GM20431 (cell line): ENCODE measurements at regions not wholly inside any gene's neighbourhood (a gene's known extent, or its start where the extent isn't known, plus 50 kb on each side); places are given as distances from the start of the nearest gene placed in this dataset.
"Not testable (repeated sequence)": the region's sequence is repeated elsewhere in the genome, so short reads cannot be mapped to it uniquely, and the experiment has no call there.

Experiments used
- in situ Hi-C: fragments of 300-500 bp; cut with MseI, MboI; formaldehyde crosslinking; loops from one replicate; pipeline ENCODE4 v1.15.0; 2020; ENCODE audit warnings: low sequenced_read_pairs; ENCODE audit not compliant: unreplicated experiment

DNA sequence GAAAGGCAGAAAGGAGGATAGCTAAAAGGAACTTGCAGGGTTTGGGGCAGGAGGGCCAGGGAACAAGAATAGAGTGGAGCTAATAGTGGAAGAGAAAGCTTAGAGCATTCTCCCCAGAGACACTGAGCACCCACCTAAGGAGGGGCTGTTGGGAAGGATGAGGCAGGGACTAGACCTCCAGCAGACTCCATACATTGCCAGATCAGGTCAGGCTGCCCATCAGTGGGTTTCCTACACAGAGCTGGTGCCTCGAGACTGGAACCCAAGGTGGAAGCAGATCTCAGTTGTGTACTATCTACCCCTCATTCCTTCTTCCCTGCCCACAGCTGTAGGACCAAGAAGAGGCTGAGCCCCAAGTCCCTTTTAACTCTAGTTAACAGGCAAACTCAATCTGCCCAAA, 148.5 kb downstream of the ZFP36L2 start:
- in situ Hi-C loops = no loop called here

DNA sequence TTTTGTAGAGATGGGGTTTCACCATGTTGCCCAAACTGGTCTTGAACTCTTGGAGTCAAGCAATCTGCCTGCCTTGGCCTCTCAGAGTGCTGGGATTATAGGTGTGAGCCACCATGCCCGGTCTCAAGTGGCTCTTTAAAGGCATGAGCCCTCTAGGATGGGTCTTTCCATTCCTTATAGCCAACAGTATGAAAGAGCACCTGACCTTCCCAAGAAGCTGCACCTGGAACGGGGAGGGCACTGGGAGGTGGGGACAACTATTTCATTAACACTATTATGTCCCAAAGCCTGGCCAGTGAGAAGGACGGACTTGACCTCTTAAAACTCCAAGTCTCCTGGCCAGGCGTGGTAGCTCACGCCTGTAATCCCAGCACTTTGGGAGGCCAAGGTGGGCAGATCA, 149.7 kb downstream of the ZFP36L2 start:
- in situ Hi-C loops = no loop called here

DNA sequence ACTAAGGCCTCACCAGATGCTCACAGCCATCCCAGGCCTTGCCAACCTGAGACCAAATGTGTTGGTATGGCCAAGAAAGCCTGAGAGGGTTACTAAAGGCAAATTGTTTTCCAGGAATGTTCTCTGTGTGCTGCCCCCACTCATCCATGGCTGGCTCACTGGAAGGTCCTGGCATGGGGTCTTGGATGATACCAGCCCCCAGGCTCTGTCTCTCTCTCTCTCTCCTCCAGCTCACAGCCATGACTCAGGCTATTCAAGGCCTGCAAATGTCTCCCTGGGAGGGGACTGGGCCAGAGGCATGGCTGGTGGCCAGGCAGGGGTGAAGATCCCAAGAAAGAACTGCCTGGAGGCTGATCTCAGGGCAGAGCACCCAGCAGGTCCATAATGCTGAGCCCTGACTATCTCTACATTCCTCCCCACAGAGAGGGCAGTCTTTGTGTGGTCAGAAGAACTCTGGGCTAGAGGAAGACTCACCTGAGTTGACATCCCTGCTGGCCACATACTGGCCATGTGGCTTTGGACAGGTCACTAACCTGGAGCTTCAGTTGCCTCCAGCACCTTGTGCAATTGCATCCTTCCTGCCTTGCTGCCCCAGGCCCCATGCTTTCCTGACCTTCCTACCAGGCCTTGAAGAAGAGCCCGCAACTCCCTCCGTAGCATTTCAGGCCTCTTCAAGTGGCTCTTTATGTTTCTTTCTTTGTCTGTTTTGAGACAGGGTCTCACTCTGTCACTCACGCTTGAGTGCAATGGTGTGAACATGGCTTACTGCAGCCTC, 150.4 kb downstream of the ZFP36L2 start:
- in situ Hi-C loops = no loop called here

DNA sequence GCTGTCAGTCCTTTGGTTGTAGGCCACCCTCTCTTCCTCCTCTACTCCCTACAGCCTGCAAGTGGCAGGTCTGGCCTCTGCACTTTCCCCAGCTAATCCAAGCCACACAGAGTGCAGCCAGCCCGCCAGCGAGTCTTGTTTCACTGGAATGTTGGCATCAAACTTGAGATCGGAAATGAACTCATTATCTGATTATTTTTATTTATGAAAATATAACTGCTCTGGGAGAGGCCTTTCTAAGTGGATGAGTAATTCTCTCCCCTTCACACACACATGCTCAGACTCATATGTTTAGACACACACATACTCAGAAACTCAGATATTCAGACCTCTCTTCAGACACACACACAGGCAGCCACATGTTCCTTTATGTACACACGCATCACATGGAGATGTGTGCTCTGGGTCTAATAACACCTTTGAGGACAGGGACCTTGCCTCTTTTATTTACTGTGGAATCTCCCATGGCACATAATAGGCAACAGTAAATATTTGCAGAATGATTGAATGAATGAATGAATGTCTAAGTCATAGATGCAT, 151.3 kb downstream of the ZFP36L2 start:
- in situ Hi-C loops = no loop called here

DNA sequence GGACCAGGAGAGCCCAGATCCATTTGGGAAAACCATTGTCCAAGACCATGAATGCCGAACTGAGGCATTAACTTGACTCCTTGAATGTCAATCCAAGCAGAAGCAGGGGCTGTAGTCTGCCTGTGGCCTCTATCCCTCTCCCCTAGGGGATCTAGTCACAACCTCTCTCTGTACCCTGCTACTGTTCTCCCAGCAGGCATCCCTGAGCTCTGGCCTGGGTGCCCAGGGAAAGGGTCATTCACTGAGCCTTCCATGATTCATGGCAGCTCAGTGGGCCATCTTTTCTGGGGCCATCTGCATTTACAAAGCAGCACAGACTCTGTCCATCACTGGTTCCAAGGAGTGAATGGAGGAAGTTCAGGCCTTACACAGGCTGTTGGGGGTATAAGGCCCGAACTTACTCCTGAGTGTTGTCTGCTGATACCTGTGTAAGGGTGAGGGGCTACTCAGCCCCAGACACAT, 151.8 kb downstream of the ZFP36L2 start:
- in situ Hi-C loops = no loop called here

DNA sequence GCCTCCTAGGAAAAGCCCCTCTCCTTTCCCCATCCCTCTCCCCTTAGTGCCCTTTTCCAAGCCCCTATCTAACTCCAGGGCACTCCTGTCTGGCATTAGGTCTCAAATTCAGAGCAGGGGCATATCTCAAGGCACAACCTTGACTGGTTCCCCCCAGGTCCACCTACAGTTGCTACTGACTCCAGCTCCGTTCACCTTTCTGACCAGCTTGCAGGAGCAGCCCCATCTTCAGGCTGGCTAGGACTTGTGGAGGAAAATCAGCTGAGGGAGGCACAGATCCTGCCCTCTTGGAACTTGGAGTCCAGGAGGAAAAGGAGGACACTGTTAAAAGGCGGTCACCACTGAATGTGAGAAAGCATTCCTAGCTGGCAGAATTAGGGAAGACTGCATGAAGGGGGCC, 152.4 kb downstream of the ZFP36L2 start:
- in situ Hi-C loops = no loop called here

DNA sequence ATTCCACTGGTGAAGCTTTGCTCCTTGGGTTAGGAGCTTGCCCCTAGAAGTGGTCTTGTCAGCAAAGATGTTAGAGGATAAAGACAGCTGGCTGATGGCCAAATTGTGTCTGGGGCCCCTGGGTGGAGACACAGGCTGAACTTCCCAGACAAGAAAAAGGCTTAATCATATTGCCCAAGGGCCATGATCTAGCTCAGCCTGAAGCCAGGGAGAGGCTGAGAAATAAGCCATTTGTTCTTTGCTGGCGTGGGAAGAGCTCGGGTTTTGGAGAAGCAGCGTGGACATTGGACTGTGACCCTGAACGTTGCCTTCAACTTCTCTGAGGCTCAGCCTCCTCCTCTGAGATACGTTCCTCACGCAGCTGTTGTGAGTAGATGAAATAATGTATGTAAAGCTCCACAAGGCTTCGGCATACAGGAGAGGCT, 153.0 kb downstream of the ZFP36L2 start:
- in situ Hi-C loops = no loop called here

DNA sequence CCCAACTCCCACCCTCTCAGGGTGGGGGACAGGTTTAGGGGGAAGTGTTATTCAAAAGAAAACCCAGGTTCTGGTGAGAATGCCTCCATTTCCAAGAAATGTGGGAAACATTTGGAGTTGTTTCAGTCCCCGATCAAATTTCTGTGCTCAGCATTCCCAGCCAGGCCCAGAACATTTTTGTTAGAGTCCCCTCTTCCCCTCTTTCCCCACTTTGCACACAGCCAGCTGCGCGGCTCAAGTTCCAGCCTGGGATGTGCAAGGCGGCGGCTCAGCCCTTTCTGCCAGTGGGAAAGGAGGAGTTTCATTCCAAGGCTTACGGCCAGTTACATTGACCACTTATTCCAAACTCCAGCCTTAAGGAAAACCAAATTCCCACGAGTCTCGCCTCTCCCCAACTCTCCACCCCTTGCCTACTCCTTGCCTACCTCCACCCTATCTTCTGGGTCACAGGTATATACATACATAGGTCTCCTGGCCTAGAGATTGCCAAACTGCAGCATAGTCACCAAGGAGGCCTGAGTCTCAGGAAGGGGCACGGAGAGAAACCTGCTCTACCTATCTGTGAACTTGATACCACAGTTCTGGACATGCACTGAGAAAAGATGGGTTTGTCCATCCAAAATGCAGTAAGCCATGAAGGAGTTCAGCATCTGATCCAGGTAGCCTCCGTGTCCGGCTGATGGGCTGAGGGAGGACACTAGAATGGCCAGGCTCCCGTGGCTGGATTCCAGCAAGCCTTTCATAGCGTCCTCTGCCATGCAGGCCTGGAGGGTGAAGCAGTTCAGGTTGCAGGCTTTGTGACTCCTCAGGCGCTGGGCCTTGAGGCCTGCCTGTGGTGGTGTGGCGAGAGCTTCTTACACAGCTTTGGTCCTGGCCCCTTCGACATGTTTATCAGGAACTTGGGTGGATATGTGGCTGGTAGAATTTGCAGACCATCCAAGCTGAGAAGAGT, 154.5 kb downstream of the ZFP36L2 start:
- in situ Hi-C loops = no loop called here

DNA sequence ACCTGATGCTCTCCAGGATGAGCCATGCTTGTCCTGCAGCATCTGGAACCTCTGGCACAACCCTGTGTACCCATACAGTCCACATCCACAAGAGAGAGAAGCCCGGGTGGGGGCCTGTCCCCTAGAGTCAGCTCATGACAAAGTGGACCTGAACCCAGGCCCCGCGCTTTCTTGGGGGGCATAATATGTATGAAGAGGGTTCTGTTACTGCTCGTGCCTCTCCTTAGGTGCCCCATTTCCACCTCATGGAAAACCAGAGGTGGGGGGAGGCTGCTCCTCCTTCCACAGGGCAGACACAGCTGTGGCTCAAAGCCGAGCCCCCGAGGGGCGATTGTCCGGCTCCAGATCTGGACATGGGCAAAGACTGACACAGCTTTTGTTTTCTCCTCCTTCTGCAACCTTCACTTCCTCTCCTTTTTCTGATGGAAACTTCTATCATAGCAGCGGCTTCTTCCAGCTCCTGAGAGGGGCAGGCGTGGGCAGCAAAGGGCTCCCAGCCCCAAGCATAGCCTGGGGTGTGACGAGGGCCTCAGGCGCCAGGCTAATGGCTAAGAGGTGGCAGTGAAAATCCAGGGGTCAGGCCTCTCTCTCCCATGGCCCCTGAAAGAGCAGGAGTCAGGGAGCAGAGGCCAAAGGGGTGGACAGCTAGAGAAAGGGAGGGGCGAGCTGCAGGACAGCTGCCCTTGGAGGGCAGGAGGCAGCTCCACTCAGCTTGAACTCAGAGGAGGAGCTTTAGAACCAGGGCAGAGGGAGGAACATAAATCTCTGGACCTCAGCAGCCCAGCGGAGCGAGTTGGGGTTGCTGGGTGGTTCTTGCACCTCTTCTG, 155.5 kb downstream of the ZFP36L2 start:
- in situ Hi-C loops = no loop called here

DNA sequence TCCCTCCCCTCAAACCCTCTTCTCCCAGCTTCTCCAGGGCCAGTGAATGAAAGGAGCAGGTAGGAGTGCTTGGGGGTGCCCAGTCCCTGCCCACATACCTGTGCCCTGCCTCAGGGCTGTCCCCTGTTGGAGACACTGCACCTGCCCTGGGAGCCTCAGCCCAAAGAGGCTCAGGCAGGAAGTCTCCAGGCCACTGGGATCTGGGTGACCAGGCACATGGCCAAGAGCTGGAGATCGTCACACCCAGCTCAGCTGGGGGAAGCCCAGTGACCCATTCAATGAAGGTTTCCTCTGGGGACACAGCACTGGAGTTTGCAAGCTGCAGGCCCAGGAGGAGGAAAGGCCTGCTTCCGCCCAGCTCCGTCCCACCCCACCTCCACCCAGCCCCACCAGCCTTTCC, 156.4 kb downstream of the ZFP36L2 start:
- in situ Hi-C loops = no loop called here

DNA sequence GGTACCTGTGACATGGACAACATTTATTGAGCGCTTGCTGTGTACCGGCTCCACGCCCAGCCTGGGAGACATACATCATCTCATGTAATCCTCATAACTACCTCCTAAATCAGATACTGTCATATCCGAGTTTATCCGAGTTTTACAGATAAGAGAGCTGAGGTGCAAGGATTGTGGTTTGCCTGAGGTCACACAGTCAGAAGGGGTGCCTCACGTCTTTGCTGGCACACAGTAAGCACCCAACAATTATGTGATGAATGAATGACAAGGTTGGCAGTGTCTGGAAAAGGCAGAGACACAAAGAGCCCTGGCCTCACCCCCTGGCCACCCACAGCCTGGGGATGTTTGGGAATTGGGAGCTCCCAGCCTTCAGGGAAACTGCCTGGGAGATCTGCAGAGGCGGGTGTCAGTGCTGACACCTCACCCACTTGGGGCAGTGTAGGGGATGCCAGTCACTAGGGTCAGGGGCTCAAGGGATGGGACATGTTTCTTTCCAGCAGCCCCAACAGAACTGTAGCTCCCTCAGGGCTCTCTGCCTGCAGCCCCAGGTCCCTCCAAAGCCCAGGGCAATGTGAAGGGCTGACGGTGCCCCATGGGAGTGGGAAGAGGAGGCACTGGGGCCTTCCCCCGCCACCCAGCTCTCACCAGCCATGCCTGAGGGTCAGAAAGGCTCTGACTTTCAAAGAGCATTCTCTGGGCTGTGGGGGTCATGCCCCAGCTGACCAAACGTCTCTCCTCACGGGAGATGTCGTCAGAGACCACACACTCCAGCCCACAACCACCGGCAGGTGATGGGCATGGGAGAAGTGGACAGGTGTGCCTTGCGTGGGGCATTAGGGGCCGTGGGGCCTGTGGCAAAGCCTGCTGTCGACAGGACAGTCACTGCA, 157.5 kb downstream of the ZFP36L2 start:
- in situ Hi-C loops = no loop called here

DNA sequence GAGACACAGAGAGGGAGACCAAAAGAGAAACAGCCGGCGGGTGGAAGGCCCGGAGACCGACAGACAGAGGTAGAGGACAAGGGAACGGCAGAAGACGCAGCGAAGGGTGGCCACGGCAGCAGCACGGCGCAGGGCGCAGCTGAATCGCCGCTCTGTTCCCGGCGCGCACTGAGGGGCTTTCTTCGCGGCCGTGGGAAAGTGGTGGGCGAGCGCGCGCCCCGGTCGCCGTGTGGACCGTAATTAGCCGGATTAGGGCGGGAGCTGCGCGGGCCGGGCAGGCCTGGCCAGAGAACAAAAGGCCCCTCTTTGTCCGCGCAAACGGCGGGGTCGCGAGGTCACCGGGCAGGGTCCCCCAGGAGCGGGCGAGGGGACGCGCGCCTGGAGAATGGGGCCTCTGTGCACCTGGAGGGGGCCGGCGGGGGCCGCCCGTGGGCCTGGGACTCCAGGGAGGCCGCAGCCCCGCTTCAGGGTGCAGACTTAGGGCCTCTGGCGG, 158.3 kb downstream of the ZFP36L2 start:
- in situ Hi-C loops = no loop called here

DNA sequence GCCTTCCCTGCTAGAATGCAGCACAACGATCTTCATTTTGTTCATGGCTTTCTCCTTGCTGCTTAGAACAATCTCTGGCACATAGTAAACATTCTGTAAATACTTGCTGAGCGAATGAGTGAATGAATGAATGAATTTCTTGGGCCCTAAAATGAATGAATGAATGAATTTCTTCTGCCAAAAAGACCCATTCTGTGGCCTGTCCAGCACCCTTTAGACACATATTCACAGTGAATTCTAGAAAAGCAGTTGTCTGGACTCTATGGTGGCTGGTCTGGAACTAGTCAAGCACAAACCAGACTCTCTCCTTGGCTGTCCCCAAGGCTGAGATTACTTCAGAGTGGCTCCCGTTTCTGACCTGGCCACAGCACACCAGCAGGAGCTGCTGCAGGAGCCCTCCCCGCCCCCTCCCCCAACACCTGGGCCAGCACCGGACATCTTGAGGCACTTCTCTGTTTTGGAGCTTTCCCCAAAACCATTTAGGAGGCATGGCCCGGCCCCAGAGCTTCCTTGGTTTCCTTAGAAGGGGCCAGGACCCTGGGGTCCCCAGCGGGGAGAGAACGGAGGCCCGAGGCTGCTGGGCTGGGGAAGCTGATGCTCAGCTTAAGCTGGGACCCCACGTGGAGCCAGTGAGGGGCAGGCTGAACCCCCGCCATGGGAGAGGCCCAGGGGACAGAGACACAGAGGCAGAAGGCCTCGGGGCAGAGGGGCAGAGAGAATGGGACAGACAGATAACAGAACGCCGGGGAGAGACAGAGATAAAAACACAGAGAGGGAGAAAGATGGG, 159.0 kb downstream of the ZFP36L2 start:
- in situ Hi-C loops = no loop called here

DNA sequence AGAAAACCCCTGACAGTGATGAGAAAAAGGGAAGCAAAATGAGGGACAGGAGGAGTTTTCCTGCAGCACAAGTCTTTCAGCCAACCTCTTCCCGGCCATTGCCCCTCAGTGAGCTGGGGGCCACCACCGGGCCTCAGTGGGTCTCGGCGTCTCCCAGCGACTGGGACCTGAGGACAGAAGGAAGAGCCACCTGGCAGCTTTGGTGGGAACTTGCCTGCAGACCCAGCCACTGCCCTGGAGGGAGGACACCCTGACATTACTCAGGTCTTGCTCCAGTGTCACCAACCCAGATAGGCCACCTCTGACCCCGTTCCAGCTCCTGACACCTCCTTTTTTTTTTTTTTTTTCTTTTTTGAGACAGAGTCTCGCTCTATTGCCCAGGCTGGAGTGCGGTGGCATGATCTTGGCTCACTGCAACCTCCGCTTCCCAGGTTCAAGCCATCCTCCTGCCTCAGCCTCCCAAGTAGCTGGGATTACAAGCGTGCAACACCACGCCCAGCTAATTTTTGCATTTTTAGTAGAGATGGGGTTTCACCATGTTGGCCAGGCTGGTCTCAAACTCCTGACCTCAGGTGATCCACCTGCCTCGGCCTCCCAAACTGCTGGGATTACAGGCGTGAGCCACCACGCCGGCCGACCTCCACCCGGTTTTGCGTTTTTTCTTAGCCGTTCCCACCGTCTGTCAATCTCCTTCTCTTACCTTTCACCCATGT, 159.7 kb downstream of the ZFP36L2 start:
- in situ Hi-C loops = not testable (repeated sequence)

DNA sequence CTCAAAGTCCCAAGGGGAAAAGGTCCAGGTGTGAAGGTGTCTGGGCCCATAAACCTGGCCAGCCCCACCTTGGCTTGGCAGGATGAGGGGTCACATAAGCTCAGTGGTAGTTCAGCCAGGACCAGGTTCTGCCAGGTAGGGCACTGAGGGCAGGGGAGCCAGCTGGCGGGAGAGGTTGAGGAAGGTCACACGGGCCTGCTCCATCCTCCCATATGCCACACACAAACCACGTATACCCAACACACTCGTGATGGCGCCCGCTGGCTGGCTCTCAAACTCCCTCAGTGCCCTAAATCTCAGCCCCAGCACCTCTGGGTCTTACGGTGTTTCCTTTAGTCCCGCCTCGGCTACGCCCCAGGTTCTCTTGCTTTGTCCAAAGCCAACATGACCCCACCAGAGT, 160.5 kb downstream of the ZFP36L2 start:
- in situ Hi-C loops = no loop called here

DNA sequence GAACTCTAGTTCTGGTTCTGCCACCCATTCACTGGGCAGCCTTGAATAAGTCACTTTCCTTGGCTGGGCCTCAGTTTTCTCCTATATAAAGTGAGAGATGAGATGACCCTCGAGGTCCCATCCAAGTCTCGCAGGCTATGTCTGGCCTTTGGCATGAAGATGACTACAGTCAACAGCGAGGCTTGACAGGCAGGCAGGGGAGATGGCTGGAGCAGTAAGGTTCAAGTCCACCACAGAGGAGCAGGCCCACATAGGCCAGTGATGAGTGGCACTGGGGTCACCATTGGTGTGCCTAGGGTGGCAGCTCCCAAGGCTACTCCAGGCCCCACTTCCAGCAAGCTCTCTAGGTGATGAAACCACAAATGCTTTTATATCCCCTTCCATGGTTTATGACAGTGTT, 161.4 kb downstream of the ZFP36L2 start:
- in situ Hi-C loops = no loop called here

DNA sequence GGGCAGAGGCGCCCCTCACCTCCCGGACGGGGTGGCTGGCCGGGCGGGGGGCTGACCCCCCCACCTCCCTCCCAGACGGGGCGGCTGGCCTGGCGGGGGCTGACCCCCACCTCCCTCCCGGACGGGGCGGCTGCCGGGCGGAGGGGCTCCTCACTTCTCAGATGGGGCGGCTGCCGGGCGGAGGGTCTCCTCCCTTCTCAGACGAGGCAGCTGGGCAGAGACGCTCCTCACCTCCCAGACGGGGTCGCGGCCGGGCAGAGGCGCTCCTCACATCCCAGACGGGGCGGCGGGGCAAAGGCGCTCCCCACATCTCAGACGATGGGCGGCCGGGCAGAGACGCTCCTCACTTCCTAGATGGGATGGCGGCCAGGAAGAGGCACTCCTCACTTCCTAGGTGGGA, 163.3 kb downstream of the ZFP36L2 start:
- in situ Hi-C loops = not testable (repeated sequence)

DNA sequence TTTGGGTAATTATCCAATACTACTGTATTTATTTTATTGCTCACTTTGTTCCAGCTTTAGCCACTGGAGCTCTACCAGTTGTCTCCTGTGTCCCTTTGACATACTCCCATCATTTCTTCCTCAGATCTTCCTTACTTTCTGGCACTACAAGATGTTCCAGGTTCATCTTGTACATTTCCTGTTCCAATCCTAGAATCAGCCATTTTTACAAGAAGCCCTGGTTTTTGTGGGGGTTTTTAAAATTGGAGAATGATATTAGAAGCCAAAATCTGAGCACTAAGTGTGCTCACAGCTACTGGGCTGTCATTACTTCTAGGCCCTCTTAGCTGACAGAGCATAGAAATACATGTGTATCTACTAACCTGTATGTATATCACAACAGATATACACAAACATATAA, 164.3 kb downstream of the ZFP36L2 start:
- in situ Hi-C loops = no loop called here
